ENCODE measurements at regions not wholly inside any gene's neighbourhood (a gene's known extent, or its start where the extent isn't known, plus 50 kb on each side); places are given as distances from the start of the nearest gene placed in this dataset.

DNA sequence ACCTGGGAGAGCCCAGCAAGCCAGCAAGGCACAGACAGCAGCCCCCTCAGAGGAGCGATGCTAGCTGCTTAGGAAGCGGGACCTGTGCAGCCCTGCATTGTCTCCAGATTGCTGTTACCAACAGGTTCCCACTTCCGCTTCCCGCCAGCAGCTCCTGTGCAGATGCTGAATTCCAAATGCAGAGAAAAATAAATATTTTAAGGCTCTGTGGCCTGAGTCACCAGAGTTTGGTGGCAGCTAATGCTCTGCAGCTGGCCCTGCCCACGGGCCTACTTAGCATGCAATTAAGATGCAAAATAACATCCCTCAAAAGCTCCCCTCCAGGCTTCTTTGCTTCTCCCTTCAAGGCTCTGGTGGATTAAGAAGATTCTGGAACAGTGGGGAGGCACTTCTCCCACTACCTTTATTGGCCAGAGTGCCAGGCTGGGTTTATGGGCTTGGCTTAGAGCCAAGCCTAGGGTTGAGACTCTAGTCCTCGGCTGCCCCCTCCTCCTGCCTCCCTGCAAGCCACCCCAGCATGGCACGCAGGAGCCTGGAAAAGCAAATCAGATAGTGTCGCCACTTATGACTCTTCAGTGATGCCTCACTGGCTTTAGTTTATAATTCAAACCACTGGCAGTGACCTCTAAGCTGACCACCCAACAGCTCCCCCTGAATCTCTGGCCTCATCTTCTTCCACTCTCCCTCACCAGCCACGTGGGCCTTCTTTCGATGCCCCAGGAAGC lies 207.1 kb upstream of the ZC3H12A start:
- POLR2A ChIA-PET, result no interaction called here
- TF ChIP-seq, protein P1, sequence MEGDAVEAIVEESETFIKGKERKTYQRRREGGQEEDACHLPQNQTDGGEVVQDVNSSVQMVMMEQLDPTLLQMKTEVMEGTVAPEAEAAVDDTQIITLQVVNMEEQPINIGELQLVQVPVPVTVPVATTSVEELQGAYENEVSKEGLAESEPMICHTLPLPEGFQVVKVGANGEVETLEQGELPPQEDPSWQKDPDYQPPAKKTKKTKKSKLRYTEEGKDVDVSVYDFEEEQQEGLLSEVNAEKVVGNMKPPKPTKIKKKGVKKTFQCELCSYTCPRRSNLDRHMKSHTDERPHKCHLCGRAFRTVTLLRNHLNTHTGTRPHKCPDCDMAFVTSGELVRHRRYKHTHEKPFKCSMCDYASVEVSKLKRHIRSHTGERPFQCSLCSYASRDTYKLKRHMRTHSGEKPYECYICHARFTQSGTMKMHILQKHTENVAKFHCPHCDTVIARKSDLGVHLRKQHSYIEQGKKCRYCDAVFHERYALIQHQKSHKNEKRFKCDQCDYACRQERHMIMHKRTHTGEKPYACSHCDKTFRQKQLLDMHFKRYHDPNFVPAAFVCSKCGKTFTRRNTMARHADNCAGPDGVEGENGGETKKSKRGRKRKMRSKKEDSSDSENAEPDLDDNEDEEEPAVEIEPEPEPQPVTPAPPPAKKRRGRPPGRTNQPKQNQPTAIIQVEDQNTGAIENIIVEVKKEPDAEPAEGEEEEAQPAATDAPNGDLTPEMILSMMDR (IDR thresholded peaks at IDR 0.05; ENCODE audit: control extremely low read depth, extremely low read depth, low read depth, missing control alignments), result no peak
- CTCF ChIA-PET, result interaction anchor here (0.8 kb wide), 1 partner anchor 8 kb away, joined by 3 read pairs; no protein-coding TSS in a partner anchor
- no peak for DNase-seq (ENCODE audit: extremely low spot score)

DNA sequence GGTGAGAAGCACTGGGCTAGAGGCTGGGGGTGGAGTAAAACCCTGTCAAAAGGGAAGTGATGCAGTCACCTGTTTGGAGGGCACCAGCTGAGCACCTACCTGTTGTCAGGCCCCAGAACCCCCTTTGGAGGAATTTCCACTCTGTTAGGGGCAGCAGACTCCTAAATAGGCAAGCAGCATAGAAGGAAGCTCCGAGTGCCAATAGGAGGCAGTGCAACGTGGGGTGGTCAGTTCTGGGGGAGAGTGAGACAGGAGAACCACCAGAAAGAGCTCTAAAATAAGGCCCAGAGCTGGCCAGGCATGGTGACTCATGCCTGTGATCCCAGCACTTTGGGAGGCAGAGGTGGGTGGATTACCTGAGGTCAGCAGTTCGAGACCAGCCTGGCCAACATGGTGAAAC lies 203.7 kb upstream of the ZC3H12A start:
- ChIA-PET POLR2A (no interaction called here), CTCF (interaction anchor here (1.2 to 1.6 kb wide), 2 partner anchors 18 to 42 kb away, joined by 3 read pairs; no protein-coding TSS in a partner anchor)
- TF ChIP-seq, protein P1 (IDR thresholded peaks at IDR 0.05; ENCODE audit: control extremely low read depth, extremely low read depth, low read depth, missing control alignments), result no peak
- no peak for DNase-seq (ENCODE audit: extremely low spot score)

DNA sequence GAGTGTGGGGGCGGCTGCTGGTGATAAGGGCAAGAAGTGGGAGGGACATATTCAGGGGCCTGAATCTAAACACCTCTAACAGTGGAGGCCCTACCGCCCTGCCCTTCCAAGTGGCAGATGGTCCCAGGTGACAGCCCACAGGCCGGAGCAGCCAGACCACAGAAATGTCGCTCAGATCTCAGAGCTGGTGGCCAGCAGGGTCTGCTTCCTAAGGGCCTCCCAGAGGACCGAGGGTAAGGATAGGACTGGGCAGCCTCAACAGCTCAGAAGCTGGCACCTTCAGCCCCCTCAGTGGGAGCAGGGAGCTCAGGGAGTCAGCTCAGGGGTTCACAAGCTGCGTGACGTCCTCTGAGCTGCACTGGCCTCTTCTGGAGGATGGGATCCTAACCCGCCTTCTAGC lies 201.8 kb upstream of the ZC3H12A start:
- DNase-seq (ENCODE audit: extremely low spot score), result no peak
- ChIA-PET POLR2A (no interaction called here), CTCF (interaction anchor here (1.1 kb wide), 1 partner anchor 11 kb away, joined by 3 read pairs; no protein-coding TSS in a partner anchor)
- TF ChIP-seq, protein P1 (IDR thresholded peaks at IDR 0.05; ENCODE audit: control extremely low read depth, extremely low read depth, low read depth, missing control alignments), result no peak

DNA sequence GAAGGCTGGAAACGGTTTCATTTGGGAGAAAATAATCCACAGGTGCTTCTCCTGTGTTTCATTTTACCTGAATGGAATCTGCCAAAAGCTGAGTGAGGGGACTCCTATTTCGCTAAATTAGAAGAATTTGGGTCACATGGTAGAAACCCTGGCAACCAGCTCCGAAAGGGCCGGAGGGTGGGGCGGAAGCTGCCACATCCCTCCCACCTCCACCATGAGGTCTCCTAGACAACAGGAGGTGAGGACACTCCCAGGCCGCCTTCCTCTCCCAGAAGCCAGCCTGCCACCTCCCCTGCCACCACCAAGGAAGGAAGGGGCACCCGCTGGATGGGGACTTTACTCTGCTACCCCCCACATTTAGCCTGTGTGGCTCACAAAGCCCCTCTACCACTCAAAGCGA lies 199.9 kb upstream of the ZC3H12A start:
- no peak for DNase-seq (ENCODE audit: extremely low spot score)
- ChIA-PET POLR2A (no interaction called here), CTCF (interaction anchor here (1.3 kb wide), 1 partner anchor 44 kb away, joined by 3 read pairs; no protein-coding TSS in a partner anchor)
- TF ChIP-seq, protein P1 (IDR thresholded peaks at IDR 0.05; ENCODE audit: control extremely low read depth, extremely low read depth, low read depth, missing control alignments), result no peak

DNA sequence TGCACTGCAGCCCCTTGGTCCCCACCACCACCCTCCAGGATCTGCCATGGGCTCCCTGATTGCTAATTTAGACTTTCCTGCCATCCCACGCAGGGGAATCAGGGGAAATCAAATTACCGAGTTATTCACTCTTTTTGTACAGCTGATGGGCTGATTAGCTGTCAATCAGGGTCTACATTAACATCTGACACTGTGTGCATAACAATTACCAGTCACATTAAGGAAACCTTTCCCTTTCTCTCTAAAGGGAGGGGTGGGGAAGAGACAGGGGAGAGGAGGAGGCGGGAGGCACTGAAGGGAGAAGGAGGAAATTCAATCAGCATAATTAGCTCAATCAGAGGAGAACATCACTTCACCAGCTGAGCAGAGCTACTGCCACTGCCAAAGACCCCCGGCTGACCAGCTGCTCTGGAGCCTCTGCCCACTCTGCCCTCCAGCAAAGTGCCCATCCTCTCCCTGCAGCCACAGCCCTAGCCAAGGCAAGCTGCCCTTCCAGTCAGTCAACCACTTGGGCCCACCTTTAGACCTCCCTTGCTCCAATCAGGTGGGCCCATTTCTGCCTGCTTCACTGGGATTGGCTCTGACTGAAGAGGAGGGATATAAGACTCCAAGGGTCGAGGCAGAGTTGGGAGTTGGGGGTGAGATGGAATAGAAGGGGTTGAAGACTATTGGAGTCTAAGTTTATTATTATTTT lies 199.3 kb upstream of the ZC3H12A start:
- TF ChIP-seq, protein P1 (IDR thresholded peaks at IDR 0.05; ENCODE audit: control extremely low read depth, extremely low read depth, low read depth, missing control alignments), result no peak
- ChIA-PET CTCF (interaction anchor here (1.3 kb wide), 1 partner anchor 44 kb away, joined by 3 read pairs; no protein-coding TSS in a partner anchor), POLR2A (no interaction called here)
- DNase-seq (ENCODE audit: extremely low spot score), result no peak

DNA sequence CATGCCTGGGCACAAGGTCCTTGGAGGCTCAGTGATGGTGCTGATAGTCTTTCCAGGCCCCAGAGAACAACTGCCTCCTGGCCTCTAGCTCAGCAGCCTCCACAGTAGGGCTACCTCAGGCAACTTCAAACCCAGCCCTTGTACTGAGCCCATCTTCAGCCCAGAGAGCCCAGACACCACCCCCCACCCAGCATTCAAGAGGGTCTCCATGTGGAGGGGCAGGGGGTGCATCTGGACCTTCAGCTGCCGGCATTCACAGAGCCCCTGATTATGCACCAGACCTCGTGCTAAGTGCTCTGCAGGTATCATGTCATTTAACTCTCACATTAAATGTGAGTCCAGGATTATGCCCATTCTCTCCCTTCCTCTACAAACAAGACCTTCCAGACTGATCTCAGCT lies 197.0 kb upstream of the ZC3H12A start:
- ChIA-PET POLR2A (no interaction called here), CTCF (interaction anchor here (0.8 to 1.4 kb wide), 2 partner anchors 9 to 10 kb away, joined by 3 to 4 read pairs; no protein-coding TSS in a partner anchor)
- TF ChIP-seq, protein P1 (IDR thresholded peaks at IDR 0.05; ENCODE audit: control extremely low read depth, extremely low read depth, low read depth, missing control alignments), result no peak
- DNase-seq (ENCODE audit: extremely low spot score), result no peak
